Ishikawa (cell line): ENCODE measurements at regions not wholly inside any gene's neighbourhood (a gene's known extent, or its start where the extent isn't known, plus 50 kb on each side); places are given as distances from the start of the nearest gene placed in this dataset.

Source experiments
- CEBPB ChIP-seq: IDR thresholded peaks from 2 replicates; pipeline ENCODE4 v1.6.1; 2012
- CREB1 ChIP-seq: IDR thresholded peaks from 2 replicates; pipeline ENCODE4 v1.6.1; 2012; ENCODE audit warnings: low read depth
- EGR1 ChIP-seq: IDR thresholded peaks from 2 replicates; pipeline ENCODE4 v1.6.1; 2012
- EP300 ChIP-seq: IDR thresholded peaks from 2 replicates; pipeline ENCODE4 v1.6.1; 2012; ENCODE audit warnings: borderline replicate concordance
- FOXM1 ChIP-seq: IDR thresholded peaks from 2 replicates; pipeline ENCODE4 v1.6.1; 2012; ENCODE audit warnings: low read depth, borderline replicate concordance
- MAX ChIP-seq: IDR thresholded peaks from 2 replicates; pipeline ENCODE4 v1.6.1; 2012
- NFIC ChIP-seq: IDR thresholded peaks from 2 replicates; pipeline ENCODE4 v1.6.1; 2012
- RAD21 ChIP-seq: IDR thresholded peaks from 2 replicates; pipeline ENCODE4 v1.6.1; 2012; ENCODE audit warnings: low read depth
- REST ChIP-seq: IDR thresholded peaks from 2 replicates; pipeline ENCODE4 v1.6.1; 2012; ENCODE audit warnings: low read depth, mild to moderate bottlenecking
- TAF1 ChIP-seq: IDR thresholded peaks from 2 replicates; pipeline ENCODE4 v1.6.1; 2012; ENCODE audit warnings: low read depth, mild to moderate bottlenecking
- TCF12 ChIP-seq: IDR thresholded peaks from 2 replicates; pipeline ENCODE4 v1.6.1; 2012; ENCODE audit warnings: low read depth
- TEAD4 ChIP-seq: IDR thresholded peaks from 2 replicates; pipeline ENCODE4 v1.6.1; 2012
- USF1 ChIP-seq: IDR thresholded peaks from 2 replicates; pipeline ENCODE4 v1.6.1; 2012
- YY1 ChIP-seq: IDR thresholded peaks from 2 replicates; pipeline ENCODE4 v1.6.1; 2012; ENCODE audit warnings: low read depth
- ZBTB7A ChIP-seq: IDR thresholded peaks from 2 replicates; pipeline ENCODE4 v1.6.1; 2012; ENCODE audit warnings: low read depth

GRCh38 chr6:90429713-90430112 lies 133.1 kb upstream of the BACH2 start:
- TF ChIP-seq NFIC: no peak
- TF ChIP-seq CEBPB: no peak
- TF ChIP-seq CREB1: no peak
- TF ChIP-seq YY1: no peak
- no peak for TF ChIP-seq EP300

DNA sequence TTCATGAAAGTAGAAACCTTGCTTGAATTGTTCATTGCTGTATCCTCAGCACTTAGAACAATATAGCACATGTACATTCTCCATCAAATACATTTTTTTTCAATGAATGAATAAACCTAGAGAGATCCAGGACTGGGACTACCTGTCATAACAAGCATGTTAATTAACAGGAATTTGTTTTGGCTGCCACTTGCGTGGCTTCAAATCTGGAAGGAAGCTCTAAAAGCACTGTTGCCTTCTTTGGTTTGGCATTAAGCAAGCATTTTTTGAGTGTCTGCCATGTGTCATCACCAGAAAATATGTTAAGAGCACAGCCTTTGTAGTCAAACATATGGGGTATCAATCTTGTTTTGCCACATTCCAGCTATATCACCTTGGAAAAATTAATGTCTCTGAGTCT lies 131.9 kb upstream of the BACH2 start:
- TF ChIP-seq RAD21 (no peak), NFIC (no peak)

DNA sequence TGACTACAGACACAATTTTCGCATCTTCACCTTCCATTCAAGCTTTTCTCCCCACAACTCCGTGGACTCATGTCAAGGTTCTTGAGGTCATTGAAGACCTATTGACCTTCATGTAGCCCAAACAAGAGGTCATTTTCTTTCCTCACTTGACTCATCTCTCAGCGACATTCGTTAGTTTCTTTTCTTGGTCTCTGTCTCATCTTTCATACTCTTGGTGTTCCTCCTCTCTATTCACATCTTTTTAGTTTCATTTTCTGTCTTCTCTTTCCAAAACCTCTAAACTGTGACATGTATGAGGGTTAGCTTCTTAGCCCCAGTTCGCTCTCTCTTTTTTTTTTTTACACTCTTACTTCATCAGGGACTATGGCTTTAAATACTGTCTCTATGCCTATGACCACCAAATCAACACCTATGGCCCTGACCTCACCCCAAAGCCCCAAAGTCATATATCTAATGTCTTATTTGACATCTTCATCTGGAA lies 128.6 kb upstream of the BACH2 start:
- no peak for TF ChIP-seq EGR1
- no peak for TF ChIP-seq EP300
- TF ChIP-seq ZBTB7A: no peak
- no peak for TF ChIP-seq USF1
- TF ChIP-seq TCF12: no peak
- no peak for TF ChIP-seq CREB1
- no peak for TF ChIP-seq FOXM1
- no peak for TF ChIP-seq CEBPB
- no peak for TF ChIP-seq NFIC
- no peak for TF ChIP-seq REST
- TF ChIP-seq RAD21: no peak
- TF ChIP-seq TAF1: no peak
- TF ChIP-seq TEAD4: no peak
- TF ChIP-seq YY1: no peak
- no peak for TF ChIP-seq MAX

DNA sequence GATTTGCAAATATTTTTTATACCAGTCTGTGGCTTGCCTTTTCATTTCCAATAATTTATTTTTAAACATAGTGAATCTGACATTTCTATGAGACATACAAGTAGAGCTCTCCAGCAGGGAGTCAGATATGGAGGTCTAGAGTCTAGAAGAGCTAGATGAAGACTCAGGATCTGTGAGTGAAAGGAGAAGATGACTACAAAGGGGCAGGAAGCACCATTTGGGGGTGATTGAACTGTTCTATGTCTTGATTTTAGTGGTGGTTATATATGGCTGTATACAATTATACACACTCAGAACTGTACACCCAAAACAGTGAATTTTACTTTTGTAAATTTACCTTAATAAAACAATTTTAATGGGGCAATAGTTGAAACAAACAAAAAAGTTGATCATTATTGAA lies 127.9 kb upstream of the BACH2 start:
- TF ChIP-seq TEAD4: no peak
- no peak for TF ChIP-seq TCF12
- TF ChIP-seq CEBPB: no peak
- no peak for TF ChIP-seq USF1
- no peak for TF ChIP-seq MAX
- no peak for TF ChIP-seq CREB1
- TF ChIP-seq YY1: no peak

- no peak for TF ChIP-seq EGR1
- no peak for TF ChIP-seq NFIC
- TF ChIP-seq ZBTB7A: no peak
- TF ChIP-seq RAD21: no peak
- TF ChIP-seq TCF12: no peak
- no peak for TF ChIP-seq FOXM1
- no peak for TF ChIP-seq CEBPB
- TF ChIP-seq TAF1: no peak
- no peak for TF ChIP-seq REST
- TF ChIP-seq USF1: no peak
- no peak for TF ChIP-seq EP300
- no peak for TF ChIP-seq MAX
- TF ChIP-seq TEAD4: no peak
- TF ChIP-seq YY1: no peak
- no peak for TF ChIP-seq CREB1
Observed at GRCh38 chr6:90421666-90422065, 125.0 kb upstream of the BACH2 start.

DNA sequence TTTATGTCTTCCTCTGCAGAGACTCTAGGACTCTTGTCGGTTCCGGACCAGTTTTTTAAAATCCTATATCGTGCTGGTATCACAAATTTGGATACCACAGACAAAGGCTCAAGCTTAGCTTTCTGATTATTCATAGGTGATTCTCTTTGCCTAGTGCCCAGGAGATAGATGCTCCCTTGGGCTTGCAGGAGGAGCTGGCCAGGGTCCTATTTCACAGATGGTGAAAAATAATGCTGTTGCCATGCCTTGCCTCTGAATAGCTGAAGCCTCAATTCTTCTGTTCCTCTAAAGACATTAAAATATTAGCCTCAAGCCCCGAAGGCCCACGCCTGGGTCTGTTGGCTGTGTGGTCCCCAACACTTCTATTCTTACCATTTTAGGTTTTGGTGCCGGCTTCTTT lies 123.9 kb upstream of the BACH2 start:
- no peak for TF ChIP-seq MAX
- peak; percentile 70 for TF ChIP-seq REST
- no peak for TF ChIP-seq CREB1
